GM12891 (cell line): ENCODE measurements at regions not wholly inside any gene's neighbourhood (a gene's known extent, or its start where the extent isn't known, plus 50 kb on each side); places are given as distances from the start of the nearest gene placed in this dataset.

ENCODE experiments used
- POLR2A ChIP-seq: IDR thresholded peaks from 2 replicates; pipeline ENCODE4 v1.6.1; 2011; ENCODE audit warnings: low read depth, low read length, control low read depth
- POLR2AphosphoS5 ChIP-seq: IDR thresholded peaks from 2 replicates; pipeline ENCODE4 v1.6.1; 2011; ENCODE audit warnings: low read depth, low read length, control low read depth
- SPI1 ChIP-seq: IDR thresholded peaks from 2 replicates; pipeline ENCODE4 v1.6.1; 2011; ENCODE audit warnings: low read depth, low read length, control low read depth
- TAF1 ChIP-seq: IDR thresholded peaks from 2 replicates; pipeline ENCODE4 v1.6.1; 2011; ENCODE audit warnings: low read depth, low read length, control low read depth

GRCh38 chrX:38880296-38880854 is 79.1 kb downstream of the MID1IP1 start:
- TF ChIP-seq TAF1: no peak
- TF ChIP-seq POLR2A: no peak
- no peak for TF ChIP-seq SPI1
- TF ChIP-seq POLR2AphosphoS5: no peak
